ENCODE measurements at regions not wholly inside any gene's neighbourhood (a gene's known extent, or its start where the extent isn't known, plus 50 kb on each side); places are given as distances from the start of the nearest gene placed in this dataset.

GRCh38 chr1:88163187-88163586, 520.9 kb upstream of the PKN2 start:
- no peak for DNase-seq (ENCODE audit: low read depth)

- no peak for DNase-seq (ENCODE audit: low read depth)
These were observed 515.9 kb upstream of the PKN2 start for GRCh38 chr1:88168126-88168525.

- no peak for DNase-seq (ENCODE audit: low read depth)
These were observed 514.9 kb upstream of the PKN2 start for GRCh38 chr1:88169139-88169538.

- DNase-seq (ENCODE audit: low read depth), result no peak
These were observed 514.1 kb upstream of the PKN2 start for GRCh38 chr1:88169939-88170338.

- DNase-seq (ENCODE audit: low read depth), result no peak
These were observed 508.9 kb upstream of the PKN2 start for GRCh38 chr1:88175120-88175630.

GRCh38 chr1:88175631-88176226, 508.3 kb upstream of the PKN2 start:
- no peak for DNase-seq (ENCODE audit: low read depth)

GRCh38 chr1:88179943-88180342, 504.1 kb upstream of the PKN2 start:
- DNase-seq (ENCODE audit: low read depth), result no peak

GRCh38 chr1:88180449-88181108, 503.5 kb upstream of the PKN2 start:
- peak; percentile 39 for DNase-seq (ENCODE audit: low read depth)

GRCh38 chr1:88186911-88187310, 497.2 kb upstream of the PKN2 start:
- no peak for DNase-seq (ENCODE audit: low read depth)

GRCh38 chr1:88188038-88188437, 496.0 kb upstream of the PKN2 start:
- DNase-seq (ENCODE audit: low read depth), result no peak

- no peak for DNase-seq (ENCODE audit: low read depth)
These were observed 494.5 kb upstream of the PKN2 start for GRCh38 chr1:88189525-88189924.

GRCh38 chr1:88191917-88192316, 492.2 kb upstream of the PKN2 start:
- no peak for DNase-seq (ENCODE audit: low read depth)

GRCh38 chr1:88194542-88194941, 489.5 kb upstream of the PKN2 start:
- no peak for DNase-seq (ENCODE audit: low read depth)

- no peak for DNase-seq (ENCODE audit: low read depth)
These were observed 483.5 kb upstream of the PKN2 start for GRCh38 chr1:88200545-88200944.

GRCh38 chr1:88204111-88204510, 480.0 kb upstream of the PKN2 start:
- DNase-seq (ENCODE audit: low read depth), result no peak

GRCh38 chr1:88204612-88205167, 479.4 kb upstream of the PKN2 start:
- DNase-seq (ENCODE audit: low read depth), result no peak

- no peak for DNase-seq (ENCODE audit: low read depth)
These were observed 475.7 kb upstream of the PKN2 start for GRCh38 chr1:88208389-88208788.

- DNase-seq (ENCODE audit: low read depth), result no peak
These were observed 473.8 kb upstream of the PKN2 start for GRCh38 chr1:88210103-88210787.

GRCh38 chr1:88216441-88216840, 467.6 kb upstream of the PKN2 start:
- DNase-seq (ENCODE audit: low read depth), result no peak

GRCh38 chr1:88217386-88217785, 466.7 kb upstream of the PKN2 start:
- no peak for DNase-seq (ENCODE audit: low read depth)

- no peak for DNase-seq (ENCODE audit: low read depth)
These were observed 464.6 kb upstream of the PKN2 start for GRCh38 chr1:88219521-88219920.

GRCh38 chr1:88221411-88221810, 462.7 kb upstream of the PKN2 start:
- no peak for DNase-seq (ENCODE audit: low read depth)

- no peak for DNase-seq (ENCODE audit: low read depth)
These were observed 459.2 kb upstream of the PKN2 start for GRCh38 chr1:88224906-88225305.
